ENCODE measurements at regions not wholly inside any gene's neighbourhood (a gene's known extent, or its start where the extent isn't known, plus 50 kb on each side); places are given as distances from the start of the nearest gene placed in this dataset.

GRCh38 chr9:6695121-6695814 is 49.7 kb upstream of the GLDC start:
- Histone ChIP-seq H3K27ac (ENCODE audit: insufficient read length, low read depth, low read length) (no peak overlapping the region), H3K4me2 (ENCODE audit: insufficient read depth, insufficient read length, low read length) (no peak overlapping the region), H3K18ac (ENCODE audit: insufficient read length, low read depth, low read length) (no peak overlapping the region), H2BK5ac (ENCODE audit: insufficient read length, low read length) (no peak overlapping the region), H3K4ac (ENCODE audit: low read depth, low read length) (no peak overlapping the region), H4K91ac (ENCODE audit: insufficient read length, low read depth, low read length) (no peak overlapping the region), H2BK20ac (ENCODE audit: low read depth, low read length, poor library complexity, severe bottlenecking) (no peak overlapping the region), H2BK120ac (ENCODE audit: low read depth, low read length, poor library complexity, severe bottlenecking) (no peak overlapping the region), H4K8ac (replicated peaks; ENCODE audit: insufficient read length, low read depth, low read length) (no peak overlapping the region), H3K9me3 (ENCODE audit: control insufficient read depth, low read depth, low read length) (no peaks in the 10 kb centered on the region), H4K20me1 (ENCODE audit: control insufficient read depth, insufficient read depth, insufficient read length) (no peaks in the 10 kb centered on the region), H3K56ac (ENCODE audit: insufficient read length, low read depth, low read length) (no peak overlapping the region), H2AK5ac (ENCODE audit: insufficient read length, low read length) (no peak overlapping the region), H2BK12ac (ENCODE audit: insufficient read length, low read depth, low read length) (no peak overlapping the region), H3K23me2 (ENCODE audit: insufficient read length, low read depth, low read length, poor library complexity, severe bottlenecking) (peaks cover 4% of the 10 kb centered on the region), H2BK15ac (ENCODE audit: low read depth, low read length) (no peak overlapping the region), H3K4me1 (ENCODE audit: insufficient read depth, low read length) (peaks cover 5% of the 10 kb centered on the region), H3K79me2 (ENCODE audit: insufficient read depth, low read length) (no peaks in the 10 kb centered on the region), H3K14ac (ENCODE audit: insufficient read depth, low read length) (no peak overlapping the region), H3T11ph (ENCODE audit: low read length) (no peak overlapping the region), H3K23ac (ENCODE audit: insufficient read length, low read depth, low read length) (no peak overlapping the region), H4K5ac (ENCODE audit: insufficient read length, low read depth, low read length) (no peak overlapping the region), H3K27me3 (ENCODE audit: insufficient read depth, low read length) (no peaks in the 10 kb centered on the region), H2AFZ (ENCODE audit: low read length) (no peak overlapping the region), H3K9ac (ENCODE audit: extremely low read depth, insufficient read length, low read length) (no peak overlapping the region), H3K79me1 (ENCODE audit: insufficient read depth, low read depth, low read length, poor library complexity, severe bottlenecking) (no peaks in the 10 kb centered on the region)
- Mint-ChIP-seq H3K4me3 (no peak overlapping the region), H3K27ac (no peak overlapping the region), H3K36me3 (ENCODE audit: insufficient read depth in 1 of 3, low read depth in 3 of 3) (0 out of 7 replicates have a peak, but pooled peaks cover 0 to 4% (median 0%) of the 10 kb centered on the region in 3 experiments), H3K27me3 (ENCODE audit: low read depth) (no peaks in the 10 kb centered on the region), H3K9me3 (no peaks in the 10 kb centered on the region), H3K4me1 (peaks cover 15 to 16% of the 10 kb centered on the region in 2 experiments)
- WGBS (ENCODE audit: extremely low coverage, insufficient read length, low lambda C conversion rate): no CpG with 5 or more reads among the region's 7 CpGs
- DNase-seq: no peak
- no peak for TF ChIP-seq CTCF (conservative IDR thresholded peaks at IDR 0.05)
